ENCODE measurements at regions not wholly inside any gene's neighbourhood (a gene's known extent, or its start where the extent isn't known, plus 50 kb on each side); places are given as distances from the start of the nearest gene placed in this dataset.

GRCh38 chr1:221316491-221317056, 425.3 kb downstream of the DUSP10 start:
- TF ChIP-seq CTCF (IDR thresholded peaks at IDR 0.05): no peak
- TF ChIP-seq POLR2AphosphoS5 (IDR thresholded peaks at IDR 0.05; ENCODE audit: low read depth, low read length): no peak
- TF ChIP-seq, protein P1, sequence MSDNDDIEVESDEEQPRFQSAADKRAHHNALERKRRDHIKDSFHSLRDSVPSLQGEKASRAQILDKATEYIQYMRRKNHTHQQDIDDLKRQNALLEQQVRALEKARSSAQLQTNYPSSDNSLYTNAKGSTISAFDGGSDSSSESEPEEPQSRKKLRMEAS (IDR thresholded peaks at IDR 0.05; ENCODE audit: low read depth): no peak
- TF ChIP-seq, protein P2, sequence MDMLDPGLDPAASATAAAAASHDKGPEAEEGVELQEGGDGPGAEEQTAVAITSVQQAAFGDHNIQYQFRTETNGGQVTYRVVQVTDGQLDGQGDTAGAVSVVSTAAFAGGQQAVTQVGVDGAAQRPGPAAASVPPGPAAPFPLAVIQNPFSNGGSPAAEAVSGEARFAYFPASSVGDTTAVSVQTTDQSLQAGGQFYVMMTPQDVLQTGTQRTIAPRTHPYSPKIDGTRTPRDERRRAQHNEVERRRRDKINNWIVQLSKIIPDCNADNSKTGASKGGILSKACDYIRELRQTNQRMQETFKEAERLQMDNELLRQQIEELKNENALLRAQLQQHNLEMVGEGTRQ (IDR thresholded peaks at IDR 0.05; ENCODE audit: borderline replicate concordance, low read depth, low read length): no peak
- TF ChIP-seq SIN3A (IDR thresholded peaks at IDR 0.05; ENCODE audit: borderline replicate concordance, low read depth, low read length): no peak
- no peak for TF ChIP-seq YY1 (IDR thresholded peaks at IDR 0.05; ENCODE audit: low read depth)
- TF ChIP-seq GABPA (IDR thresholded peaks at IDR 0.05; ENCODE audit: low read depth): no peak
- no peak for TF ChIP-seq EP300 (IDR thresholded peaks at IDR 0.05; ENCODE audit: borderline replicate concordance in 1 of 2, low read depth in 1 of 2, low read length in 1 of 2)
- TF ChIP-seq NFIC (IDR thresholded peaks at IDR 0.05; ENCODE audit: borderline replicate concordance): no peak
- TF ChIP-seq SMC3 (IDR thresholded peaks at IDR 0.05; ENCODE audit: low read depth, low read length): no peak
- no peak for TF ChIP-seq FOXJ3 (CRISPR knock-in tag; IDR thresholded peaks at IDR 0.05)
